Neuronal stem cell (in vitro differentiated cells): ENCODE measurements at regions not wholly inside any gene's neighbourhood (a gene's known extent, or its start where the extent isn't known, plus 50 kb on each side); places are given as distances from the start of the nearest gene placed in this dataset.
"Not testable (repeated sequence)": the region's sequence is repeated elsewhere in the genome, so short reads cannot be mapped to it uniquely, and the experiment has no call there.

Experiments used
- DNase-seq: peaks from one replicate; pipeline ENCODE4 v3.0.0-alpha.2; 2013; ENCODE audit warnings: low spot score
- H2AFZ ChIP-seq: one replicate; pipeline ENCODE4 v1.6.1; 2013; ENCODE audit warnings: mild to moderate bottlenecking, low read length, inconsistent platforms
- H2AK5ac ChIP-seq: 2 replicates; pipeline ENCODE4 v1.6.1; 2013; ENCODE audit warnings: low read depth, mild to moderate bottlenecking, inconsistent platforms, low read length, moderate library complexity, mixed read lengths
- H2BK120ac ChIP-seq: 2 replicates; pipeline ENCODE4 v1.6.1; 2013; ENCODE audit warnings: low read depth, mild to moderate bottlenecking, inconsistent platforms, low read length, moderate library complexity, mixed read lengths
- H2BK12ac ChIP-seq: one replicate; pipeline ENCODE4 v1.6.1; 2013; ENCODE audit warnings: low read length, inconsistent platforms
- H2BK15ac ChIP-seq: 2 replicates; pipeline ENCODE4 v1.6.1; 2013; ENCODE audit warnings: mild to moderate bottlenecking, low read length, inconsistent platforms, mixed read lengths
- H2BK5ac ChIP-seq: one replicate; pipeline ENCODE4 v1.6.1; 2013; ENCODE audit warnings: inconsistent platforms, mild to moderate bottlenecking, low read length, moderate library complexity
- H3K14ac ChIP-seq: one replicate; pipeline ENCODE4 v1.6.1; 2013; ENCODE audit warnings: low read length, inconsistent platforms
- H3K18ac ChIP-seq: 2 replicates; pipeline ENCODE4 v1.6.1; 2013; ENCODE audit warnings: low read length, inconsistent platforms
- H3K23ac ChIP-seq: 2 replicates; pipeline ENCODE4 v1.6.1; 2013; ENCODE audit warnings: low read depth, mild to moderate bottlenecking, mixed read lengths, low read length, inconsistent platforms; ENCODE audit not compliant: poor library complexity
- H3K27ac ChIP-seq: replicated peaks from 3 replicates; pipeline ENCODE4 v1.5.1; 2013; ENCODE audit warnings: low read length, inconsistent platforms
- H3K27me3 ChIP-seq, 3 experiments: 2 replicates each; pipeline ENCODE4 v1.6.1; 2013; ENCODE audit warnings: low read length in 3 of 3, mild to moderate bottlenecking in 2 of 3, inconsistent platforms in 1 of 3, low read depth in 1 of 3, mixed read lengths in 1 of 3, moderate library complexity in 1 of 3; ENCODE audit not compliant: control insufficient read depth in 3 of 3, insufficient read depth in 3 of 3
- H3K36me3 ChIP-seq, 2 donors: replicated peaks in 1 of 2; 2 replicates each; pipeline ENCODE4 v1.6.1; 2013; ENCODE audit warnings: low read length in 2 of 2; ENCODE audit not compliant: control insufficient read depth in 2 of 2, insufficient read depth in 2 of 2
- H3K4ac ChIP-seq: 2 replicates; pipeline ENCODE4 v1.6.1; 2013; ENCODE audit warnings: inconsistent platforms, mild to moderate bottlenecking, low read length, moderate library complexity
- H3K4me1 ChIP-seq, 2 donors: 1 replicate in 1 of 2; 2 replicates in 1 of 2; pipeline ENCODE4 v1.6.1; 2013; ENCODE audit warnings: low read length in 2 of 2, low read depth in 1 of 2; ENCODE audit not compliant: control insufficient read depth in 2 of 2, insufficient read depth in 1 of 2
- H3K4me2 ChIP-seq: one replicate; pipeline ENCODE4 v1.6.1; 2013; ENCODE audit warnings: mild to moderate bottlenecking, low read length, inconsistent platforms; ENCODE audit not compliant: insufficient read depth, poor library complexity, severe bottlenecking
- H3K4me3 ChIP-seq, 2 donors: 2 replicates each; pipeline ENCODE4 v1.5.1; 2013; ENCODE audit warnings: low read length in 2 of 2, mild to moderate bottlenecking in 2 of 2, inconsistent platforms in 1 of 2, moderate library complexity in 1 of 2
- H3K79me1 ChIP-seq: one replicate; pipeline ENCODE4 v1.6.1; 2013; ENCODE audit warnings: low read depth, mild to moderate bottlenecking, inconsistent platforms, low read length, moderate library complexity
- H3K9ac ChIP-seq: one replicate; pipeline ENCODE4 v1.6.1; 2013; ENCODE audit warnings: mild to moderate bottlenecking, low read depth, low read length, inconsistent platforms; ENCODE audit not compliant: poor library complexity
- H3K9me3 ChIP-seq, 2 donors: replicated peaks in 1 of 2; 2 replicates each; pipeline versions ENCODE3 to v1.6.1; 2013; ENCODE audit warnings: low read length in 2 of 2, mild to moderate bottlenecking in 2 of 2, inconsistent platforms in 1 of 2, low read depth in 1 of 2, mixed read lengths in 1 of 2, moderate library complexity in 1 of 2; ENCODE audit not compliant: control insufficient read depth in 2 of 2, insufficient read depth in 1 of 2
- H4K8ac ChIP-seq: one replicate; pipeline ENCODE4 v1.6.1; 2013; ENCODE audit warnings: low read depth, mild to moderate bottlenecking, inconsistent platforms, low read length, moderate library complexity
- H4K91ac ChIP-seq: one replicate; pipeline ENCODE4 v1.6.1; 2013; ENCODE audit warnings: low read length, low read depth, mild to moderate bottlenecking, inconsistent platforms; ENCODE audit not compliant: poor library complexity
- WGBS, 2 donors: extraction: QIAGEN DNeasy Blood & Tissue Kit; methylation state at CpG; one replicate each; pipeline ENCODE4 v1.1.7; 2013; ENCODE audit warnings: missing lambda C conversion rate in 2 of 2, mixed read lengths in 1 of 2; ENCODE audit not compliant: insufficient read length in 2 of 2, insufficient replicate concordance in 1 of 2; ENCODE audit errors: extremely low coverage in 2 of 2; 5-methylcytosine and 5-hydroxymethylcytosine counted together

- H3K27me3 ChIP-seq, H3K9ac ChIP-seq, H3K27ac ChIP-seq, H3K79me1 ChIP-seq, H3K18ac ChIP-seq, H2BK120ac ChIP-seq, H4K91ac ChIP-seq, DNase-seq, H3K9me3 ChIP-seq, H2BK5ac ChIP-seq, H3K4me1 ChIP-seq, H2BK15ac ChIP-seq, H2BK12ac ChIP-seq, H3K36me3 ChIP-seq, H3K14ac ChIP-seq, H3K4me3 ChIP-seq, H3K4ac ChIP-seq, H3K23ac ChIP-seq, H2AK5ac ChIP-seq, H3K4me2 ChIP-seq, H2AFZ ChIP-seq, H4K8ac ChIP-seq: not testable (repeated sequence)
- no CpG with 5 or more reads among the region's 4 CpGs for WGBS, 2 donors
Measured at GRCh38 chr10:71106151-71106550, 106.2 kb upstream of the UNC5B start.

GRCh38 chr10:71107117-71107516 is 105.3 kb upstream of the UNC5B start:
- H3K4me3 ChIP-seq, H4K91ac ChIP-seq, H2BK120ac ChIP-seq, H2AFZ ChIP-seq, H3K4me1 ChIP-seq, H2BK12ac ChIP-seq, H3K23ac ChIP-seq, H3K9me3 ChIP-seq, H4K8ac ChIP-seq, H3K79me1 ChIP-seq, H3K14ac ChIP-seq, DNase-seq, H3K27ac ChIP-seq, H3K27me3 ChIP-seq, H3K36me3 ChIP-seq, H2BK5ac ChIP-seq, H3K4me2 ChIP-seq, H3K18ac ChIP-seq, H2AK5ac ChIP-seq, H3K4ac ChIP-seq, H3K9ac ChIP-seq, H2BK15ac ChIP-seq: not testable (repeated sequence)
- no CpG with 5 or more reads among the region's 7 CpGs for WGBS, 2 donors

GRCh38 chr10:71108042-71108441 is 104.3 kb upstream of the UNC5B start:
- WGBS, 2 donors = no CpG with 5 or more reads among the region's 1 CpG
- not testable (repeated sequence) for DNase-seq, H3K4me2 ChIP-seq

GRCh38 chr10:71112138-71112785 is 100.1 kb upstream of the UNC5B start:
- no peak overlapping the region for H2AFZ ChIP-seq
- peaks cover 12 to 14% of the 10 kb centered on the region in 2 donors for H3K9me3 ChIP-seq
- H2BK5ac ChIP-seq = no peak overlapping the region
- H3K23ac ChIP-seq = no peak overlapping the region
- H4K91ac ChIP-seq = no peak overlapping the region
- H3K4ac ChIP-seq = no peak overlapping the region
- WGBS, 2 donors = no CpG with 5 or more reads among the region's 2 CpGs
- no peak overlapping the region for H2BK120ac ChIP-seq
- H3K4me2 ChIP-seq = no peak overlapping the region
- DNase-seq = no peak
- no peak overlapping the region for H3K4me3 ChIP-seq
- no peak overlapping the region for H3K27ac ChIP-seq
- H2BK12ac ChIP-seq = no peak overlapping the region
- no peak overlapping the region for H3K14ac ChIP-seq
- no peak overlapping the region for H2BK15ac ChIP-seq
- no peaks in the 10 kb centered on the region for H3K4me1 ChIP-seq
- no peaks in the 10 kb centered on the region for H3K36me3 ChIP-seq
- H3K79me1 ChIP-seq = no peaks in the 10 kb centered on the region
- H3K9ac ChIP-seq = no peak overlapping the region
- no peak overlapping the region for H2AK5ac ChIP-seq
- H4K8ac ChIP-seq = no peak overlapping the region
- no peak overlapping the region for H3K18ac ChIP-seq
- H3K27me3 ChIP-seq = no peaks in the 10 kb centered on the region

More at GRCh38 chr10:71108042-71108441, 104.3 kb upstream of the UNC5B start:
- H2AFZ ChIP-seq, H2BK120ac ChIP-seq, H3K23ac ChIP-seq, H2AK5ac ChIP-seq, H2BK12ac ChIP-seq, H2BK5ac ChIP-seq, H3K18ac ChIP-seq, H3K27ac ChIP-seq, H3K9me3 ChIP-seq, H3K36me3 ChIP-seq, H3K4ac ChIP-seq, H3K4me3 ChIP-seq, H4K91ac ChIP-seq, H4K8ac ChIP-seq, H3K14ac ChIP-seq, H2BK15ac ChIP-seq, H3K79me1 ChIP-seq, H3K4me1 ChIP-seq, H3K9ac ChIP-seq, H3K27me3 ChIP-seq: not testable (repeated sequence)
